GM04504 (cell line): ENCODE measurements at regions not wholly inside any gene's neighbourhood (a gene's known extent, or its start where the extent isn't known, plus 50 kb on each side); places are given as distances from the start of the nearest gene placed in this dataset.
"Not testable (repeated sequence)": the region's sequence is repeated elsewhere in the genome, so short reads cannot be mapped to it uniquely, and the experiment has no call there.

ENCODE experiments used
- DNase-seq: peaks from one replicate; pipeline ENCODE4 v3.0.0-alpha.2; 2012; ENCODE audit warnings: low read depth

- no peak for DNase-seq
Observed at GRCh38 chr5:176144508-176144907, 93.7 kb upstream of the SIMC1 start.

DNA sequence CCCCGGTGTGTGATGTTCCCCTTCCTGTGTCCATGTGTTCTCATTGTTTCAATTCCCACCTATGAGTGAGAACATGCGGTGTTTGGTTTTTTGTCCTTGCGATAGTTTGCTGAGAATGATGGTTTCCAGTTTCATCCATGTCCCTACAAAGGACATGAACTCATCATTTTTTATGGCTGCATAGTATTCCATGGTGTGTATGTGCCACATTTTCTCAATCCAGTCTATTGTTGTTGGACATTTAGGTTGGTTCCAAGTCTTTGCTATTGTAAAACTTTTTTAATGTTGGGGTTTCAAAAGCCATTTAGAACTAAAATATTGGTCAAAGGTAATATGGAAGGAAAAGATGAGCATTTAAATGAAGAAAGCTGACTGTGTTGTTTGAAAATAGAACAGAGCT lies 88.3 kb upstream of the SIMC1 start:
- DNase-seq: not testable (repeated sequence)

DNA sequence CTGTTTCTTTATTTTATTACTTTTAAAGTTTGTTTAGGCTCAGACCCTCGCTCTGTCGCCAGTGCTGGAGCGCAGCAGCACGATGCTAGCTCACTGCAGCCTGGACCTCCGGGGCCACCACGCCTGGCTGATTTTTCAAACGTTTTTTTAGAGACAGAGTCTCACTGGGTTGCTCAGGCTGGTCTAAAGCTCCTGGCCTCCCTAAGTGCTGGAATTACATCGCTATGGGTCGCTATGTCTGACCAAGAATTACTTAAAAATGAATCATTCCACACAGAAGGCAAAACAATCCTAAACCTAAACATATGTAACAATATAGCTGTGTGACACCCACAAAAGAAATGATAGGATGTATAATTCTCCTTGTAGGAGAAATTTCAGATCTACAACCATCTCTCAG lies 86.9 kb upstream of the SIMC1 start:
- DNase-seq: no peak

- DNase-seq: no peak
Observed at GRCh38 chr5:176152191-176152929, 85.9 kb upstream of the SIMC1 start.

DNA sequence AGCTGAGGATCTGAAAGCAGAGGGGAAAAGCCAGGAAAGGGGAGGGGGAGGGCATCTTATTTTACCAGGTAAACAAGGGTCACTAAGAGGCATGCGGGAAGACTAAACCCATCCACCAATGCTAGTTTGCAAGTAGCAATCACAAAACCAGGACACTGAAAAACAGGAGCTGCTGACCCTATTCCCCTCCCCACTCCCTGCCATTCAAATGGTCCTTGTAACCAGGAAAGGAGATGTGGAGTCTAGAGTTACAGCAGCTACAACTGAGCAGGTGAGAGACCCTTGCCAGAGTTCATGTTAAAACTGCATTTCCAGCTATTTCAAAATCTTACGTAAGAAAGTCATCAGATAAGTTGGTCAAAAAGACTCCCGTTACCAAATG lies 85.3 kb upstream of the SIMC1 start:
- DNase-seq: no peak

DNA sequence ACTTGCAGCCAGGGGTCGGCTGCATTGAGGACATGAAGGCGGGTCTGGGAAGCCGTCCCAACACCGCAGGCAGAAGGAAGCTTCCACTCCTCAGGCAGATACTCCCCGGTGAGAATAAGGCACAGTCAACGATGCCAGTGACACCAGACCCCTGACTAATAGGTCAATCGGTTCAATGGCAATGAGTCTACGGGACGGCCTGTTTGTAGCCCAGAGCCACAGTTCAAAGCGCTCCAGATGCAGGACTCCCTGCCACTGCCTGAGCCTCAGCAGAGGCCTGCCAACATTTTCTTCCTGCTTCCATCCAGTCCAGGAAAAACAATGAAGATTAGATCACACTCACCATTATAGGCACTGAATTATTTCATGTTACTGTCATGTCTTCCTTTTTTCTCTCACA lies 84.5 kb upstream of the SIMC1 start:
- peak; percentile 8 for DNase-seq

DNA sequence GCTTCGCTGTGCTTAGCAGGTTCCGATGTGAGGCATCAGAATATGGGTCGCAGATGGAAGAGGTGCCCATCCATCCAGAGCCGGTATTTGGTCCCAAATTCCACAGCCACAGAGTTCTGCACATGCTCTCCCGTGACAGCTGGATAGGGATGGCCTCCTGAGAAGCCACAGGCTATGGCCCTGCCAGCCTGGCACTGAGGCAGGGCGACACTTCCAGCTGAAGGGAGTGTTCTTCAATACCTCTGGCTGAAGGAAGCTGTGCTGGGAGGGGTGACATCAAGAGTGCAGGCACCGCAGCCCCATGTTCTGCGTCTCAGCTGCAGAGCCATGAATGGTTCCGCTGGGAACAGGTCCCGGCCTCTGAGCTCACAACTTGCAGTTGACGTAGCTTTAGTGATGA lies 83.4 kb upstream of the SIMC1 start:
- DNase-seq: no peak

DNA sequence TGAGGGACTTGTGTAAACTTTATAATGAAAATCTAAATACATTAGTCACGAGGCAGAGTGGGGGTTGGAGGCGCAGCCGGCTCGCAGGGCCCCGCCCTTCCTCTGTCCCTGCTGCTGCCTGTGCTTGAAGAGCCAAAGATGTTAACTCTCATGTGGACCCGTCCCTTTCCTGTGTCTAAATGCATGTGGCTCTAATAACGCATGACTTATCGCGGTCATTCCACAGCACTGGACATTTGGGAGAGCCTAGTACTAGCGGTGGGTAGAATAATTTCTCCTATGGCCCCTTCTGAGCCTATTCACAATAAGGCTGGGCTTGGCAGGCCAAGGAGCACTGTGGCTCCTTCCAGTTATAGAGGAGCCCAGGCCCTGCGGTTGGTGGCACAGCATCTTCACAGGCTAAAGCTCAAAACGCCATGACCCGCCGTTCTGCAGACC lies 82.3 kb upstream of the SIMC1 start:
- DNase-seq: no peak

- DNase-seq: peak; percentile 23
Observed at GRCh38 chr5:176157656-176158055, 80.6 kb upstream of the SIMC1 start.

DNA sequence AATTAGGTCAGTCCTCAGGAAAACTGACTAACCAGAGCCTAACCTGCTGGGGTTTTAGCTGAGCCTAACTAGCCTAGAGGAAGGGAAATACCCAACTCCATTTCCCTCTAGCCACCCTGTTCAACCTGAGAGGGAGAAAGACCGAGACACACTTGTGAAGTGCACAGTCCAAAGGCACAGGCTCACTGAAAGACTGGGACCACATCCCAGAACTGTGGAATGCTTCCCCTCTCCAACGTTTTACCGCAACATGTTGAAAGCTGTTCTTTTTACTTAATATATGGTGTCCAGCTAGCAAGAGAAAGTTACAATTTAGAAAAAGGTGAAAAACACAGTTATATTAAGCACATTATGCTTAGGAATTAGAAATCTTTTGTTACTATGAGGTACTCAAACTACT lies 76.8 kb upstream of the SIMC1 start:
- DNase-seq: no peak

DNA sequence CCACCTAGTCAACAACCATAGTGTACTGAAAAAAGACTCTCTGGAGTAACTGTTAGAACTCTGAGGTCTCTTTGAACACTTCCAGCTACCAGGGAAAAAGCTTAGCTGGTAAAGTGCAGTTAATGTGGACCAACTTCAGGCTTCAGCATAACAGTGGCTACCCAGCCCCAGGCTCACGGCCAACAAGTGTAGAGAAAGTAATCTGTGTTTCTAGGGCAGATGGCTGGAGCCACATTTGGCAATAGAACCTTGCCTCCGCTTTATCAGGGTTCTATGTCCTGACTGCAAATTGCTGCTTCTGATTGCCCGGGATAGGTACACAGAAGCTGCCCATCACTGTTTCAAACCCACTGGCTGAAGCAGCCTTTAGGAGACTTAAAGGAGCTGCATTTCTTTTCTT lies 76.0 kb upstream of the SIMC1 start:
- DNase-seq: no peak

GRCh38 chr5:176162888-176163287 lies 75.3 kb upstream of the SIMC1 start:
- DNase-seq: no peak

DNA sequence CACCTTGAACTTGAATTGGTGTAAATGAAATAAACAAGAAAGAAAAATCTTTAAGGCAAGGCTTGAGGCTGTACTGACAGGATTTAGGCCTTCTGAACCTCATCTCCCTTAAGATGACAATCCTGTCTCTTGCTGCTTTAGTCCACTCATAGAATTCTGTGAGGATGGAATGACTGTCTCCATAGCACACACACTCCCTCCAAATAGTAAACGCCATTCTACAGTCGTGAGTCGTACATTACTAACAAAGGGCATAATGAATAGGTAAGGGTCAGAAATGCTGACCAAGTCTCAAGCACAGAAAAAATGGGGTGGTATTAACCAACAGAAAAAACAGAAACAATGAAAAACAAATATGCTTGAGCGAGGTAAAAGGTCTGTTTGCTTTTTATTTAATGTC lies 71.8 kb upstream of the SIMC1 start:
- no peak for DNase-seq

GRCh38 chr5:176167800-176168199 lies 70.4 kb upstream of the SIMC1 start:
- no peak for DNase-seq

DNA sequence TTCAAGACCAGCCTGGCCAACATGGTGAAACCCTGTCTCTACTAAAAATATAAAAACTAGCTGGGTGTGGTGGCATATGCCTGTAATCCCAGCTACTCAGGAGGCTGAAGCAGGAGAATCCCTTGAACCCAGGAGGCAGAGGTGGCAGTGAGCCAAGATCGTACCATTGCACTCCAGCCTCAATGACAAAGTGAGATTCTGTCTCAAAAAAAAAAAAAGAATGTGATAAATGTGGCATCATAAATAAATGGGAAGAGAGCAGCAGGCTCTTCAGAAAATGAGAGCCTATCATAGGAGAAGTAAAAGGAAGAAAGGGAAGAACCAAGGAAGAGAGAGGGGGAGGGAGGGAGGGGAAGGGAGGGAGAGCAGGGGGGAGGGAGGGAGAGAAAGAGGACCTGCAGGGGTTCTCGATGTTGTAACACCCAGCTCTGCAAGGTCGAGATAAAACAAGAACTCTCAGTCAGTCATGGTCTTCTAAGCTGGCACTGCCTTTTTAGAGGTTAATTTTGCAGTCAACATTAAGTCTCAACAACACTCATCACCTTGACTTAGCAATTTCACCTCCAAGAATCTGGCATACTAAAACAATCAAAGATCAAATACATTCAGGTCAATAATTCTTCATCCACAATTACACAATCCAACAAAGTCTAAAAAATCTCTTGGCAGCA lies 68.7 kb upstream of the SIMC1 start:
- no peak for DNase-seq

DNA sequence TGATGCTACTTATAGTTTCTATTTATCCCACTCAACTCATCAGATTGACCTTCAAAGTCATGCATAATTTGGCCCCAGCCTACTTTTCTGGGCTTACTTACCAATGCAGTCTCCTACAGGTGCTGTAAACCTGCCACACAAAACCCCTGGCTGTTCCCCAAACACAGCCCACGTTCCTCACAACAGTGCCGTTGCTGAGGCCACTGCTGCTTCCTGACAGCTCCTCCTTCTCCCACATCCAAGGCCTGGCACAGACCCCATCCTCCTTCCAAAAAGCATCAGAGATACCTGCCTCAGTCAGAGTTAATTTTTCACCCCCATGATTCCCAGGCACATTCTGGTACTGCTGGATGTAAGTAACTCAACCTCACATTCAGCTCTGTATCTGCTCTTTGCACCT lies 68.1 kb upstream of the SIMC1 start:
- no peak for DNase-seq

GRCh38 chr5:176171171-176171760 lies 67.0 kb upstream of the SIMC1 start:
- DNase-seq: no peak

- DNase-seq: no peak
Observed at GRCh38 chr5:176172246-176172645, 66.0 kb upstream of the SIMC1 start.

DNA sequence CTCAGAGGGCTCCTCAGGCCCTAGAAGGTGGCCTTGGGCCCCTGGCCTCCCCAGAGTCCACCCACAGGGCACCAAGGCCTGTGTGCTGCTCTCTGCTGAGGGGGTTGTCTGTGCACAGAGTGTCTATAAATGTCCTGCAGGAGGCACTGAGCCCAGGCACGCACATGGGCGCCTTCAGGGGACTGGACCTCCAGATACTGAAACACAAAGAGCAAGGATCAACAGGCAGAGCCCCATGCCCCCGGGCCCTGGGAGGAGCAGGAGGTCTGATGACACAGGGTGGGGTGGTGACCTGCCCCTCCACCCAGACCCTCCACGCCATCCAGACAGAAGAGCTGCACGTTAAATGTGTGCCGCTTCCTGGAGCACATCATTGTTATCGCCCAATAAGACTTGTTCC lies 64.6 kb upstream of the SIMC1 start:
- DNase-seq: no peak

- no peak for DNase-seq
Observed at GRCh38 chr5:176174345-176175025, 63.7 kb upstream of the SIMC1 start.

- no peak for DNase-seq
Observed at GRCh38 chr5:176175101-176175852, 62.9 kb upstream of the SIMC1 start.

DNA sequence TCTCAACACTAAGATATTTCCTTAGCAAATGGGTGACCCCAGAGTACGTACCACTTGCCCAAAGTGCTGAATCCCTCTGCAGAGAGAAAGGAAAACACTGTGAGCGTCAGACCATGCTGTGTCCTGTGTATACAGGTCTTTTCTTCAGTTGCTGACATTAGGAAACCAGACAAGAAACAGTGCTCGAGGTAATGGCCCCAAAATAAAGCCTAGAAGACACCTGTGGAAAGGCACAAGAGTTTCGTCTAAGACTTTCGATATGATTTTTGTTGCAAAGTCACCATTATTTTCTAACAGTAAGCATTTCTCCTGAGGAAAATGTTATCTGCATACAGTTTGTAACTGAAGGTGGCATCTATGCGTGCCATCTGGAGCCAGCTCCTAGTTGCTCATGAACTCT lies 62.0 kb upstream of the SIMC1 start:
- DNase-seq: no peak
